IPS-18c (cell line): ENCODE measurements at regions not wholly inside any gene's neighbourhood (a gene's known extent, or its start where the extent isn't known, plus 50 kb on each side); places are given as distances from the start of the nearest gene placed in this dataset.

Experiments used
- H3K4me3 ChIP-seq: 2 replicates; pipeline ENCODE4 v1.7.0; 2013; ENCODE audit warnings: low read depth, mild to moderate bottlenecking, low read length, moderate library complexity; ENCODE audit not compliant: insufficient read depth
- H3K9me3 ChIP-seq: one replicate; pipeline ENCODE4 v1.6.1; 2013; ENCODE audit warnings: mild to moderate bottlenecking, low read length, moderate library complexity; ENCODE audit not compliant: control insufficient read depth, insufficient read depth

DNA sequence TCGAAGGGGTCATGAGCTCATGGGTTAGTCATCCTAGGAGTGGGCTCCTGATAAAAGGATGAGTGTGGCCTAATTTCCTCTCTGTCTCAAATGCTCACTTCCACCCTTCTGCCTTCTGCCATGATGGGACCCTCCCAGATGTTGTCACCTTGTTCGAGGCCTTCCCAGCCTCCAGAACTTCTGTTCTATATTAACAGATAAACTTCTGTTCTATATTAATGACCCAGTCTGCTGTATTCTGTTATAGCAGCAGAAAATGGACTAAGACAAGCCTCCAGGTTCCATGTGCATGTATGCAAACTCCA lies 583.2 kb downstream of the GLRX3 start:
- H3K4me3 ChIP-seq = no peak overlapping the region
- H3K9me3 ChIP-seq = peaks cover 23% of the 10 kb centered on the region

DNA sequence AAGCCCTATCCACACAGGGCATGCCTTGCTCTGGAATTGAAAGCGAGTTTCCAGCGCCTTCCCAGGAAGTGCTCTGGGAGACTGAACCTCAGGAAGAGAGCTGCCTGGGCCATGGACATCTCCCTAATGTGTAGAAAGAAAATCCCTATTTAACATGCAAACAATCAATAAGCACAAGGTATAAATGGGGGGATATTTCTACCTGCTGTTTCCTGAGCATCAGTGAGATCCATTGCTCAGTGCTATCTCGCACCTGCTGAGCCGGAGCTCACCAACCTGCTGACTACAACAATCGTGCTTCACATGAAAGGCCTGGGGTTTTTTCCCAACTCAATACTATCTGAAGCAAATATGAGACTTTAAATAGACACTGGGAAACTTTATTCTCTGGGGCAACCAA lies 584.0 kb downstream of the GLRX3 start:
- Histone ChIP-seq H3K4me3 (no peak overlapping the region), H3K9me3 (peaks cover 18% of the 10 kb centered on the region)

DNA sequence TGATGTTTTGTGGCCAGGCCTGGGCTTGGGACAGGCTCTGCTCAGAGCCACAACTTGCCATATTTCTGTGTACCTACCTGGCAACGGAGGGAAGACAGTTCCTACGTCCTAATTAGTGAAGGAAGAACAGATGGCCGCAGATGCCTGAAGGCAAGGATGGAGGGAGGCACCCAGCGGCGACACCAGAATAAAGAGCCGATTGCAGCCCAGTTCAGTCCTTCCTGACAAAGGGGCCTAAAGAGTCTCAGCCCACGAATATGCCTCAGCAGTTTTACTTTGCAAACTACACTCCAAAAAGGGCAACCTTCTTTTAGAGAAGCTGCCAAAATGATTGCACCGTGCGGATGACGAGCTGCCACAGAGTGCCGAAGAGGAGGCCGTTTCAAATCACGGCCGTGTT lies 585.8 kb downstream of the GLRX3 start:
- peaks cover 10% of the 10 kb centered on the region for H3K9me3 ChIP-seq
- H3K4me3 ChIP-seq = no peak overlapping the region

DNA sequence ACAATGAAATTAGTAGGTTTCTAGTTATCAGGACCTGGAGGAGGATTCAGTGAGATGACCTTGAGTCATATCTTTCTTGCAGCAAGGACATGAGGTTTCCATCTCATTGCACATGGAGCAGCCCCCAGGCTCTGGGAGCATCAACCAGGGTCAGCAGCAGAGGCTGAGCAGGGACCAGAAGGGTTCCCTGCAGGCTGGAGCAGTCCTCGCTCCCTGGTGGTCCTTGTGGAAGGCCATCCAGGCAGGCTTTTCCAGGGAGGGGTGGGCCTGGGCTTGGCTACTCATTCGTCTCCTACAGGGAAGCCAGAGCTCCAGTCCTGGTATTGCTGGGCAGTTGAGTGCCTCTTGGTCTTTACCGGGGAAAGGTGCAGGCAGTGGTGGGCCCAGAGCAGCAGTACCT lies 587.5 kb downstream of the GLRX3 start:
- Histone ChIP-seq H3K9me3 (peaks cover 15% of the 10 kb centered on the region), H3K4me3 (no peak overlapping the region)

DNA sequence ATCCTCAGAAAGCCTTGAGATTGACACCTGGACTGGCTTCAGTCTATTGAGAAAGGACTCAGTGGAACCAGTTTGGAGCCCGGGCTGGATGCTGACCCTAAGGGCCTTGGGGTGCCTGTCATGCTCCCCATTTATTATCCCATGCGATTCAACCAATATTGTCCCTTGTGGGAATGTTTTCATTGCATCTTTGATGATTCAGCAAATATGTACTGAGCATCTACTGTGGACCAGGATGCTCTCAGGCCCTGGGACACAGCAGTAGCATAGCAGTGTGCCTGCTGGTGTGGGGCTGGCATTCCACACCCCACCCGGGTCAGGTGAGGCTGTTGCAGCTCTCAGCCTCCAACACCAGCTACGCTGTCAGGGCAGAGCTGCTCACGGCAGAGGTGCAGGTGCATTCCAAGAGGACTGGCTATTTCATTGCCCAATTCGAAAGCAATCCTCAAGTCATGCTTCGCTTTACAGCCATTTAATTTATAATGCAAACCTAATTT lies 586.0 kb downstream of the TCERG1L start:
- Histone ChIP-seq H3K4me3 (no peak overlapping the region), H3K9me3 (peaks cover 17% of the 10 kb centered on the region)

DNA sequence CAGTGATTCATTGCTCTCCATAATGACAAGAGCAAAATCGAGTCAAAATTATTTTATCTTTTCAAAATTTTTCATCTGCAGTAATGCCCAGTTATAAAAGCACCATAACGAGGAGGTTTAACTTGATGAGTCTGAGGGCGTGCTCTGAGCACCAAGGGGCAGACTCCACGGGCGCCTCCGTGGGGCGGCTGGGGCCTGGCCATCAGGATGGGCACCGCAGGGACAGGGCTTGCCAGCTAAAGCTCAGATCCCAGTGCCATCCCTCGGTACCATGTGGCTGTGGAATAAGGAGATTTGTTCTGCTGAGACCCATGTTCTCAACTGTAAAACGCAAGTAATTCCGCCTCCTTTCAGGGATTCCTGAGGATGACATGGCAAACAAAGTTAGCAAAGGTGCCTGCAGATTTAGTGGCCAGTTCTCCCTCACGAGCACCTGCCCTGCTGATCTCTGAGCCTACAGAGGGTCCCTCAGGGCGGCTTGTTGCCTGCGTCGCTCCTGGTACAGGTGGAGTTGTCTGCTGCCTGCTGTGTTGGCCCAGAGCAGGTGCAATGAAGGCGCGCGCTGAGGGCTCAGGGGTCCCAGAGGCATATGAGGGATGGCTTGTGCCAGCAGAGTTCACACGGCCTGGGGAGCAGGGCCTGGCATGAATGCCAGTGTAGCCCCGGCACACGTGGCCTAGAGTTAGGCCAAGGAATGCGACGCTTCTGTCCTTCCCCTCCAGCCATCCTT lies 584.4 kb downstream of the TCERG1L start:
- H3K9me3 ChIP-seq = peaks cover 13% of the 10 kb centered on the region
- no peak overlapping the region for H3K4me3 ChIP-seq

DNA sequence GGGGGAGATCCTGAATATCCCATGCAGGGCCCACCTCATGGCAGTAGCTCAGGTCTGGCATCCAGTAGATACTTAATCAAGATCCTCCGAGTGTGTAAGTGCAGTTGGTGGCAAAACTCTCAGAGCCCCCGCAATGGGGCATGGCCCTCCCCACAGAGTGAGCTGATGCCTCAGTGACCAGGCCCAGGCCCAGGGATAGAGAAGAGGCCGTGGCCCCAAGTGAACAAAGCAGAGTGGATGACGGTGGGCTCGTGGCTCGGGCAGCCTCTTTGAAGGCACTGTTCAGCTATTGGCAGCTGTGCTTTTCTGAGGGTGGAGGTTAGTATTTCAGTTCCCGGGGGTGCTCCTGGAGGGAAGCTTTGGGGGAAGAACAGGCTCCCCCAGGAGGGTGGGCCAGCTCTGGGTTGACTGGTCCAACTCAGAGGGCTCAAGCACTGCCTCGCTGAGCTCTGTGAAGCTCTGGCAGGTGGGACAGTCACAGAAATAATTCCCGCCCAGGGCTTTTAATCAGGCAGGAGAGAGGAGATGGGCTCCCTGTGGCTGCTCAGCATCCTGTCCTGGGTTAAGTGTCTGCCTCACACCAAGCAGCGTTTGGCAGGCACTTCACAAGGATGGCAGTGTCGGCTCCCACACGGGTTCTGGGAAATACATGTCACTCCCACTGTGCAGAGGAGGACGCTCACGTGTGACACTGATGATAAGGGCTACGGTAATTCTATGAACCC lies 583.6 kb downstream of the TCERG1L start:
- H3K4me3 ChIP-seq = no peak overlapping the region
- H3K9me3 ChIP-seq = peaks cover 11% of the 10 kb centered on the region

DNA sequence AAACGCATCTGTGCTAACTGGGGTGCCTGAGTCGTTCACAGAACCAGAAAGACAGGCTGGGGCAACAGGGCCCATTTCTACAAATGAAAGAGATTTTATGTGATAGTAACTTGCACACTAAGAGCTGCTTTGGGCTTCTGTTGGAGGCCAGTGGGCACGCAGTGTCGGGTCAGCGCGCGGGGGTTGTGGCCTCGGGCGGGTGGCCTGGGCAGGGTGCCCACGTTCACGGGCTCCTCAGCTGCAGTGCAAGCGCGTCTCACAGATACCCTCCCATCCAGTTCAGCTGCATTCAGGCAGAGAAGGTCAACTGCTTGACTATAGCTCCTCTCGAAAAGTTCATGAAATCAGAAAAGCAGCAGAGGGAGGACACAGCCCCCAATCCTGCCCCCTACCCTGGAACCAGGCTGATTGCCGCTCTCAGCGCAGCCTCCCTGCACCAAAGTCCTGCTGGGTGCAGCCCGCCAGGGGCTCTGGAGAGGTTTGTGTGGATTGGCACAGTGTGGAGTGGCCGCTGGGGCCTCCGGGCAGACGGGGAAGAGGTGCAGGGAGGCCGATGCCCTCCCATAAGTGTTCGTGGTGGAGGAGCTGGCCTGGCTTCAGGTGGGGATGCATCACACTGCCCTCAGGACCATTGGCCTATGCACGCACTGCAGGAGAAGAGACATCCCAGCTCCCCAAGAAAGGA lies 582.8 kb downstream of the TCERG1L start:
- Histone ChIP-seq H3K9me3 (peaks cover 11% of the 10 kb centered on the region), H3K4me3 (no peak overlapping the region)

DNA sequence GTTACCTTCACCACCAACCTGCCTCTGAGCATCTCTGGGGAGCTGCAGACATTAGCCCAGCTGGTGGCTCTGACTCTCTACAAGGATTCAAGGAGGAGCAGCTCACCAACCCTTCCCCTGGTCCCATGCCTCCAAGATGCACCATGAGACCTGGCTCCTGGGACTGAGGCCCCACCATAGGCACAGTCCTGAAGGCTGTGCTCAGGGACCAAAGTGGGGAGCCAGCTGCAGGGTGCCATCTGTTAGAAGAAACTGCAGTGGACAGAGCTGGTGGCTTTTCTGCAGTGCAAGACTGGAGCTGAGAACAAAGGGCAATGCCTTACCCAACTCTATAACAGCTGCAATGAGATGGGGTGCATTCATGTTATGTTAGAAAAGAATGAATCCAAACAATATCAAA lies 581.6 kb downstream of the TCERG1L start:
- peaks cover 8% of the 10 kb centered on the region for H3K9me3 ChIP-seq
- no peak overlapping the region for H3K4me3 ChIP-seq

DNA sequence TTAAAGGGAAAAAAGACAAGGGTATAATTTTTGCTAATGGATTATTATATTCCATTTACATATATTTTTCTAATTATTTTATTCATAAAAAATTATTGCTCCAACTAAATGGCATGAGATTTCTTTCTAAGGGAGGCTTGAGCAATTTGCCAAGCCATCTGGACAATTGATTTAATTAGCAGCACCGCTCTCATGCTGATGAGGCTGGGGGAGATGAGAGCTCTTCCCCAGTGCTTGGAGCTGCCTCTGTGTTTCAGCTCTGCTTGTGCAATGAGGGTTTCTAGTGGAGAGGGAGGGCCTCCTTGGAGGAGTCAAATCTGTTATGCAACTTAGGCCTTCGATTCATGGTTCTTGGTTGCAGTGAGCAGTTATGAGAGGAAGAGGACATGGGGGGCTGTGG lies 574.3 kb downstream of the TCERG1L start:
- H3K9me3 ChIP-seq = peaks cover 15% of the 10 kb centered on the region
- H3K4me3 ChIP-seq = no peak overlapping the region

DNA sequence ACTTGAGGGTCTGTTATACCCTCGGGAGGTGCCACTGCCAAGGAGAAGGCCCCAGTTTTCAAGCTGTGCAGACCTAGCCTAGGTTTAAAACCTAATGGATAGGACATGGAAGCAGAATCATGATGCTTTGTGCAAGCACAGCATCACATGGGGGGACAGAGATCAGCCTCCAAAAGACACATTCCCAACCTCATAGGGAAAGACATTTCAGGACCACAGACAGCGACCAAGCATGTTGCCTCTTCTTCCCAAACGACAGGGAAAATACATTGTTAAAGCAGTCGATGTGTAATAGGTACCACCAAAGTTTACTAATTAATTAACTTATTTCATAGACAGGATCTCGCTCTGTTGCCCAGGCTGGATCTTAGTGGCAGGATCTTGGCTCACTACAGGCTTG lies 573.9 kb downstream of the TCERG1L start:
- H3K4me3 ChIP-seq = no peak overlapping the region
- peaks cover 15% of the 10 kb centered on the region for H3K9me3 ChIP-seq

DNA sequence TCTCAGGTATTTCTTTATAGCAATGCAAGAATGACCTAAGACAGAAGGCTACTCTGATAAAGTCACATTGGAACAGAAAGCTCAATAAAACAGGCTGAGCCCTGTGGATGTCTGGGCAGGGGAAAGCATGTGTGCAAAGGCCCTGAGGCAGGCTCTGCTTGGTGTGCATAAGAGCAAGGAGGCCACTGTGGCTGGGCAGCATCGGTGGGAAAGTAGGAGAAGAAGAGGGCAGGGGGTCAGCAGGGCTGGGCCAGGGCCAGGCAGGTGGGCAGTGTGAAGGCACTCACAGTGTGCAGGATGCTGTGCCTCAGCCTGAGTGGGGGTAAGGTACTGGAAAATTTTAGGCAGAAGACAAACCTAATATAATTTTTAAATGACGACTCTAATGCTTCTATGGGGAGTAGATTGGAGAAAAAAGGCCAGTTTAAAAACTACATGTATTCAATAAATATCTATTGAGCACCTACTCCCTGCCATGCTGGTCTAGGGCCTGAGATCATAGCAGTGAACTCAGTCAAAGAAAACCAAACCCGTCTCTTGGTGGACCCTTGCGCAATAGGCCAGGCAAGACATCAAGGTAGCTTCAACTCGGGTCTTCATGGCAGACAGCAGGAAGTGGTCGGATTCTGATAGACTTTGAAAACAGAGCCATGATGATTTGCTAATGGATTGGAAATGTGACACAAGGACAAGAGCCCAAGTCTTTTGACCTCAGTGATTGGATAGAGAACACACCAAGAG lies 572.3 kb downstream of the TCERG1L start:
- Histone ChIP-seq H3K9me3 (peaks cover 15% of the 10 kb centered on the region), H3K4me3 (no peak overlapping the region)

DNA sequence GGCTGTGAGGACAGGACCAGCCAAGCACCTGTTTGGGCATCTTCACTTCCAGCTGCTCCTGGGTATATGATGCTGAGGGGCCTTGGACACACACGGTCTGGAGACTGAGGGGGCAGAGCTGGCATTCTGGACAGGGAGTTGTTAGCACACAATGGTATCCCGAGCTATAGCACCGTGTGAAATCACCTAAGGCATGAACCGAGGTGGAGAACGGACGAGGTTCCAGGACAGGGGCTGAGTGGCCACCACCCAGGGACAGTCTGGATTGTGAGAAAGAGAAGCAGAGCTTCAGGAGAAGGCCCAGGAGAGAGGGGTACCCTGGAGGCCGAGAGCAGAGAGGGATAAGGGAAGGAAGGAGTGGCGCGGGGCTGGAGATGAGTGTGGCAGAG lies 571.8 kb downstream of the TCERG1L start:
- Histone ChIP-seq H3K9me3 (peaks cover 15% of the 10 kb centered on the region), H3K4me3 (no peak overlapping the region)

DNA sequence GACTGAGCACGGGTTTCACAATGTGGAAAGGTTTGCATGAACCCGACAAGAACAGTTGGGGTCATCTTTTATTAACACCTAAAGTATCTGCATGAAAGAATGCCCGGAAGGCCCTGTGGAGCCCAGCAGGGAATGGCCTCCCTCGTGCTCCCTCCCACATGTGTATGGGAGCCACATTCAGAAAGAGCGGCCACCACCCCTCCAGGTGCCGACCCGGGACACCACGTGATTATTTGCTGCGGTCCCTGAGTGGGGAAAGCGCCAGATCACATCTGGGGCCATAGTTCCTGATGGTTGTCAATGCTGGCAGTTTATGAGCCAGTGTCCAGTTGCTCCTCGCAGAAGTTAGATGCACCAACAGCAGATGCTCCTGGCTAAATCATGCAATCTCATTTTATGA lies 571.4 kb downstream of the TCERG1L start:
- Histone ChIP-seq H3K9me3 (peaks cover 15% of the 10 kb centered on the region), H3K4me3 (no peak overlapping the region)

DNA sequence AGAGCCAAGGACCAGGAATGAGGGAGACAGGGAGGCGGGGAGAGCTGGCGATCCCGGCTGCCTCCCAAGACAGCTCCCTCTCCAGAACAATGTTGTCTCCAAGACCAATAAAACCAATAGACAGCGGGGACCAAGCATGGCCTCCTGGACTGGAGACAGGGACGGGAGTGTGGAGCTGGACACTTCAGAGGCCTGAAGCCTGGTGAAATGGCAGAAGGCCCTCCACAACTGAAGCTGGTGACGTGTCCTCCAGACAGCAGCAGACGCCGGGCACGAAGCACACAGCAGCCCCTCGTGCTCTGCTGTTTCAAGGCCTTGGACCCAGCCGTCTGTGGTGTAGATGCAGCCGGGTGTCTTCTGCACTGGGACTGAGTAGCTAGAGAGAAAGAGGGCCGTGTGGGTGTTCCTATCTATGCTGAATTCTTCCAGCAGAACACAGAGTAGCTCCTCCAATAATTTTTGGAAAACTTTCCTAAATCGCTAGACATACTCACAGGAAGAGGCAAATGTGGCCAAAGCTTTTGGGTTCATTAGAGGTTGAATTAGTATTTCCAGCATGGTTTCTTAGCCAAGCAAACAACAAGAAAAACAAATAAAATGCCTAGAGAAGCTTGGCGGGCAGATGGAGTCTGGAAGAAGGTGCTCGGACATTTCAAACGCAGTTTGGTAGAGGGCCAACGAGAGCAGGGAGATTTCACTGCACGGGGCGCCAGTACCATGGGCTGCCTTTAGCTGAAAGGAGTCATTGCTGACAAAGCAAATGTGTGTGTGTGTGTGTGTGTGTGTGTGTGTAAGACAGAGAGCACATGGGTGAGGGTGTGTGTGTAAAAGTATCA lies 570.4 kb downstream of the TCERG1L start:
- peaks cover 17% of the 10 kb centered on the region for H3K9me3 ChIP-seq
- H3K4me3 ChIP-seq = no peak overlapping the region; the same call in 1 of the 2 replicates

DNA sequence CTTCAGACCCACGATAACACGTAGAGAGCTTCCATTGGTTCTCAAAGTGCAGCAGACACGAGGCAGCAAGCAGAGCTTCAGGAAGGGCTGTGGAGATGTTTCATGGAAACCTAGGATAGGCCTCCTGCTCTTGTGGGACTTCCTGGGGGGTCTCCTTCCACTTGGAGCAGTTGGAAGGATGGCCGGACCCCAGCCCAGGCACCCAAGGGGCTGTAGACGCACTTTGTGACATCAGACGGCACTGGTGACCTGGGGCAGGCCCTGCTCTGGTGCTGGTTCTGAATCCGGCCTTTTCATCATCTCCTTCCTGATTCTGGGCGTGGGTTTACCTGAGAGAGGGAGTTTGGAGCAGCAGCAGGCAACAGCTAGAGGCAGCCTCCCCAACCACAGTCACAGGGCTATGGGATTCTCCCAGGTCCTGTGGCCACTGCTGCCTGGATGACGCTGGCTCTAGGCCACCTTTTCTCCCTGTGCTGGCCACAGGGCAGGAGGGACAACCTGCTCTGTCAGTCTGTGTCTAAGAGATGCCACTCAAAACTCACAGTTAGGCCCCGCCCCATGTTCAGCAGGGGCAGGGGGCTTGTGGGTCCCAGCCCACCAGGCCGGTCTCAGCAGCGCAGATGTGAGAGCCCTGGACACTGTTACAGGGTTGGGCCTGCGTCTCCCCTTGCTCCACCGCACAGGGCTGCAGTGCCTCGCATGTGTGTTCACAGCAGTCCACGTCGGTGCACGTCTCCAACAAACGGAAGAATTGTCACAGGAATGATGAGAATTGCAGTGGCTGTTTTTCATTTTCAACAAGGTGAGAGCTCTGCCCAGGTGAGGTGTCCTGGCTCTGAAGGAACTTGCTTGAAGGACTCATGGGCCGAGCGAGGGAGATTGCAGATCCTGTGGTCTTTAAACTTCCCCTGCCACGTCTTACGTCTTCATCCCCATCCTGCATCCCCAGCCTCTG lies 569.3 kb downstream of the TCERG1L start:
- Histone ChIP-seq H3K4me3 (no peak overlapping the region), H3K9me3 (peaks cover 19% of the 10 kb centered on the region)
